K562 (cell line): ENCODE measurements at regions not wholly inside any gene's neighbourhood (a gene's known extent, or its start where the extent isn't known, plus 50 kb on each side); places are given as distances from the start of the nearest gene placed in this dataset.

Experiments used
- ATAC-seq: fragments of 200-7000 bp; cut with Tn5 transposase; 3 replicates; pipeline ENCODE4 v1.9.1; 2020; ENCODE audit warnings: moderate library complexity
- BruUV-seq: library from RNA; stranded (reverse); fragments of 400-500 nt; replicated peaks from 2 replicates; lab custom pipeline; 2021; lab: Mats Ljungman, UMichigan
- CTCF ChIA-PET: fragments of 300-600 bp; formaldehyde crosslinking; extraction: SDS; loops from one replicate; lab custom pipeline; 2021; ENCODE audit warnings: low intra/inter-chr PET ratio; lab: Yijun Ruan, JAX
- POLR2A ChIA-PET: fragments of 300-600, 350-650 bp; sonication (Branson Sonifier 250); formaldehyde crosslinking; extraction: SDS; loops from one replicate; lab custom pipeline; 2021; ENCODE audit warnings: antibody characterized with exemption, inconsistent platforms; lab: Yijun Ruan, JAX
- DNase-seq, 4 experiments: peaks; one replicate each; pipeline versions ENCODE4 v3.0.0 to v3.0.0-alpha.2; 2011 to 2018; ENCODE audit warnings: low spot score in 3 of 4, mixed read lengths in 3 of 4; ENCODE audit errors: extremely low read depth in 1 of 4
- FAIRE-seq: peaks from 2 replicates; lab custom pipeline; 2011; peaks lifted over from hg19 to GRCh38; lab: Jason Lieb, UNC
- H2AFZ ChIP-seq: 2 replicates; pipeline ENCODE4 v1.6.0; 2011; ENCODE audit warnings: low read depth, low read length, control low read depth, inconsistent platforms
- H3K27ac ChIP-seq: fragments of 200-600 bp; 3 replicates; pipeline ENCODE4 v1.8.0; 2011; ENCODE audit warnings: low read depth, mild to moderate bottlenecking, control low read depth, inconsistent platforms, low read length, moderate library complexity, mixed read lengths; ENCODE audit errors: extremely low read depth
- H3K27me3 ChIP-seq, 2 experiments: fragments of 300-600 bp in 1 of 2; 2 replicates in 1 of 2; 3 replicates in 1 of 2; pipeline versions ENCODE4 v1.6.0 to v1.8.0; 2011; ENCODE audit warnings: inconsistent platforms in 2 of 2, low read length in 2 of 2, mild to moderate bottlenecking in 1 of 2, mixed read lengths in 1 of 2, moderate library complexity in 1 of 2; ENCODE audit not compliant: control insufficient read depth in 2 of 2, insufficient read depth in 2 of 2
- H3K36me3 ChIP-seq: fragments of 300-600 bp; 3 replicates; pipeline ENCODE4 v1.8.0; 2011; ENCODE audit warnings: mild to moderate bottlenecking, low read length, inconsistent platforms; ENCODE audit not compliant: control insufficient read depth, insufficient read depth
- H3K4me1 ChIP-seq, 2 experiments: fragments of 200-600 bp in 1 of 2; replicated peaks in 1 of 2; 2 replicates in 1 of 2; 3 replicates in 1 of 2; pipeline versions ENCODE4 v1.5.1 to v1.8.0; 2011; ENCODE audit warnings: inconsistent platforms in 2 of 2, low read length in 2 of 2, mild to moderate bottlenecking in 1 of 2, mixed read lengths in 1 of 2, moderate library complexity in 1 of 2; ENCODE audit not compliant: control insufficient read depth in 2 of 2, insufficient read depth in 2 of 2
- H3K4me2 ChIP-seq: 2 replicates; pipeline ENCODE4 v1.6.1; 2011; ENCODE audit warnings: low read length, control low read depth, inconsistent platforms, mixed read lengths; ENCODE audit not compliant: insufficient read depth
- H3K4me3 ChIP-seq: fragments of 200-600 bp; sonication (generic), shearing (Covaris generic); 2 replicates; pipeline ENCODE4 v1.5.1; 2016; ENCODE audit warnings: control low read depth, inconsistent platforms
- H3K79me2 ChIP-seq: fragments of 200-600 bp; 3 replicates; pipeline ENCODE4 v1.8.0; 2011; ENCODE audit warnings: low read length, inconsistent platforms; ENCODE audit not compliant: control insufficient read depth, insufficient read depth
- H3K9ac ChIP-seq, 2 experiments: 2 replicates each; pipeline versions ENCODE4 v1.6.0 to v1.6.1; 2011; ENCODE audit warnings: low read depth in 2 of 2, low read length in 2 of 2, control low read depth in 1 of 2, inconsistent platforms in 1 of 2, mild to moderate bottlenecking in 1 of 2, mixed read lengths in 1 of 2; ENCODE audit not compliant: insufficient read depth in 1 of 2
- H3K9me1 ChIP-seq: one replicate; pipeline ENCODE4 v1.6.0; 2011; ENCODE audit warnings: inconsistent platforms, mild to moderate bottlenecking, low read length, moderate library complexity; ENCODE audit not compliant: control insufficient read depth, insufficient read depth
- H3K9me3 ChIP-seq: replicated peaks from 2 replicates; pipeline ENCODE4 v1.5.1; 2011; ENCODE audit warnings: low read depth, low read length, inconsistent platforms; ENCODE audit not compliant: control insufficient read depth, insufficient read depth
- H4K20me1 ChIP-seq: replicated peaks from 2 replicates; pipeline ENCODE4 v1.6.1; 2011; ENCODE audit warnings: low read length, inconsistent platforms, mixed read lengths; ENCODE audit not compliant: control insufficient read depth, insufficient read depth
- BCOR ChIP-seq: fragments of 450-650 bp; IDR thresholded peaks from 2 replicates; pipeline ENCODE4 v1.6.1; 2016
- NR2F6 ChIP-seq: fragments of 450-650 bp; formaldehyde crosslinking; IDR thresholded peaks from 2 replicates; pipeline ENCODE4 v1.4.0; 2020; ENCODE audit warnings: mild to moderate bottlenecking
- ZNF778 ChIP-seq: fragments of 450-650 bp; formaldehyde crosslinking; IDR thresholded peaks from 2 replicates; pipeline ENCODE4 v1.4.0; 2020; ENCODE audit warnings: mild to moderate bottlenecking, moderate library complexity
- WGBS: fragments of 100-300 bp; shearing (Covaris generic); methylation state at CpG from one replicate; pipeline ENCODE4 v1.1.6; 2016; ENCODE audit warnings: low coverage, mixed read lengths; ENCODE audit not compliant: insufficient coverage; ENCODE audit errors: missing lambda C conversion rate; 5-methylcytosine and 5-hydroxymethylcytosine counted together
- in situ Hi-C: fragments of 300-500 bp; cut with MboI; formaldehyde crosslinking; loops from 4 replicates; pipeline ENCODE4 v1.15.0; 2018; ENCODE audit warnings: inconsistent platforms, mixed read lengths
- intact Hi-C: fragments of 100-400 bp; cut with micrococcal nuclease; formaldehyde crosslinking; loops from 2 replicates; pipeline ENCODE4 v1.14.2; 2022
- TF ChIP-seq, protein P1 (sequence below): fragments of 450-650 bp; formaldehyde crosslinking; IDR thresholded peaks from 2 replicates; pipeline ENCODE4 v1.4.0; 2020; ENCODE audit warnings: mild to moderate bottlenecking, mixed read lengths
- TF ChIP-seq, protein P2 (sequence below): IDR thresholded peaks from 2 replicates; pipeline ENCODE4 v1.6.1; 2012; ENCODE audit warnings: low read depth, low read length, improper control_type of control experiment, borderline replicate concordance
- TF ChIP-seq, protein P3 (sequence below): fragments of 250-450 bp; sonication (Bioruptor Pico); IDR thresholded peaks from 2 replicates; pipeline ENCODE4 v1.9.0; 2021; ENCODE audit warnings: mild to moderate bottlenecking, inconsistent platforms
- TF ChIP-seq, protein P4 (sequence below): fragments of 250-450 bp; sonication (Bioruptor Pico); IDR thresholded peaks from 2 replicates; pipeline ENCODE4 v1.5.1; 2021; ENCODE audit warnings: mild to moderate bottlenecking
- TF ChIP-seq, protein P5 (sequence below): sonication (generic); formaldehyde crosslinking; IDR thresholded peaks from 2 replicates; pipeline ENCODE4 v1.8.0; 2023; ENCODE audit warnings: mild to moderate bottlenecking, missing genetic modification reagents

DNA sequence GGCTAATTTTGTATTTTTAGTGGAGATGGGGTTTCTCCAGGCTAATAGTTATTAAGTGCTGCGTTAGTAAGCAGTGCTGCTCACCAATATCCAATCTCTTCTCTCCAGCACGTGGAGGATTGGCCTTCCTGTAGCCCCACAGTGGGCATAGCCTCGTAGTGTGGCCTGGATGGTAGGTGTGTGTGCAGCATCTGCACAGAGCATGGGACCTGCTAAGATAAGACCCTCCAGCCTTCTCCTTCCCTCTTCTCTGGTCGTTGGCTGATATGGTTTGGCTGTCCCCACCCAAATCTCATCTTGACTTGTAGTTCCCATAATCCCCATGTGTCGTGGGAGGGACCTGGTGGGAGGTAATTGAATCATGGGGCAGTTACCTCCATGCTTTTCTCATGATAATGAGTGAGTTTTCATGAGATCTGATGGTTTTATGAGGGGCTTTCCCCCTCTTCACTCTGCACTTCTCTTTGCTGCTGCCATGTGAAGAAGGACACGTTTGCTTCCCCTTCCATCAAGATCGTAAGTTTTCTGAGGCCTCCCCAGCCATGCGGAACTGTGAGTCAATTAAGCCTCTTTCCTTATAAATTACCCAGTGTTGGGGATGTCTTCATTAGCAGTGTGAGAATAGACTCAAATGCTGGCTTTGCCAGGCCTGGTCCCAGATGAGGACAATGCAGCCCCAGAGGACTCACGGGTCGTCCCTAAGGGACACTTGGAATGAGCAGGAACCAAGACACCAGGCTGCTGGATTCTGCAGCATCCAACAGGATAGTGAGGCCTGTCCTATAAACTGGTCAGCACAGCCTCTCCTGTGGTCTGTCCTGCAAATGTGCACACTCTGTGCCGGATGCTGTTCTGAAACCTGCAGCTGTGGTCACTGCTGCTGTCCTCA lies 63.4 kb upstream of the AFDN start:
- H3K36me3 ChIP-seq, result no peaks in the 10 kb centered on the region
- WGBS, result 7% methylated on average over 11 of the region's 11 CpGs
- in situ Hi-C loops (no loop called here), intact Hi-C loops (no loop called here)
- DNase-seq (no peak), FAIRE-seq (no peak), ATAC-seq (no peak)
- H3K4me1 ChIP-seq, result 0 out of 5 replicates have a peak, but pooled peaks cover 0 to 4% of the 10 kb centered on the region in 2 experiments
- H3K9me1 ChIP-seq, result peaks cover 5% of the 10 kb centered on the region
- H4K20me1 ChIP-seq, result peaks cover 15% of the 10 kb centered on the region
- no peak overlapping the region for H3K4me3 ChIP-seq
- H3K4me2 ChIP-seq, result no peak overlapping the region
- no peak overlapping the region for H3K27ac ChIP-seq
- H3K27me3 ChIP-seq, result peaks cover 85 to 97% of the 10 kb centered on the region in 2 experiments
- ChIA-PET CTCF (no interaction called here), POLR2A (no interaction called here)
- no TSS peak for BruUV-seq
- no peaks in the 10 kb centered on the region for H3K9me3 ChIP-seq
- H2AFZ ChIP-seq, result no peak overlapping the region
- H3K9ac ChIP-seq, result no peak overlapping the region
- H3K79me2 ChIP-seq, result no peaks in the 10 kb centered on the region
- TF ChIP-seq, protein P1, sequence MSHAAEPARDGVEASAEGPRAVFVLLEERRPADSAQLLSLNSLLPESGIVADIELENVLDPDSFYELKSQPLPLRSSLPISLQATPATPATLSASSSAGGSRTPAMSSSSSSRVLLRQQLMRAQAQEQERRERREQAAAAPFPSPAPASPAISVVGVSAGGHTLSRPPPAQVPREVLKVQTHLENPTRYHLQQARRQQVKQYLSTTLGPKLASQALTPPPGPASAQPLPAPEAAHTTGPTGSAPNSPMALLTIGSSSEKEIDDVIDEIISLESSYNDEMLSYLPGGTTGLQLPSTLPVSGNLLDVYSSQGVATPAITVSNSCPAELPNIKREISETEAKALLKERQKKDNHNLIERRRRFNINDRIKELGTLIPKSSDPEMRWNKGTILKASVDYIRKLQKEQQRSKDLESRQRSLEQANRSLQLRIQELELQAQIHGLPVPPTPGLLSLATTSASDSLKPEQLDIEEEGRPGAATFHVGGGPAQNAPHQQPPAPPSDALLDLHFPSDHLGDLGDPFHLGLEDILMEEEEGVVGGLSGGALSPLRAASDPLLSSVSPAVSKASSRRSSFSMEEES (CRISPR knock-in tag), result no peak
- TF ChIP-seq, protein P2, sequence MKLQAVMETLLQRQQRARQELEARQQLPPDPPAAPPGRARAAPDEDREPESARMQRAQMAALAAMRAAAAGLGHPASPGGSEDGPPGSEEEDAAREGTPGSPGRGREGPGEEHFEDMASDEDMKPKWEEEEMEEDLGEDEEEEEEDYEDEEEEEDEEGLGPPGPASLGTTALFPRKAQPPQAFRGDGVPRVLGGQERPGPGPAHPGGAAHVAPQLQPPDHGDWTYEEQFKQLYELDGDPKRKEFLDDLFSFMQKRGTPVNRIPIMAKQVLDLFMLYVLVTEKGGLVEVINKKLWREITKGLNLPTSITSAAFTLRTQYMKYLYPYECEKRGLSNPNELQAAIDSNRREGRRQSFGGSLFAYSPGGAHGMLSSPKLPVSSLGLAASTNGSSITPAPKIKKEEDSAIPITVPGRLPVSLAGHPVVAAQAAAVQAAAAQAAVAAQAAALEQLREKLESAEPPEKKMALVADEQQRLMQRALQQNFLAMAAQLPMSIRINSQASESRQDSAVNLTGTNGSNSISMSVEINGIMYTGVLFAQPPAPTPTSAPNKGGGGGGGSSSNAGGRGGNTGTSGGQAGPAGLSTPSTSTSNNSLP, result no peak
- TF ChIP-seq BCOR (no peak), ZNF778 (CRISPR knock-in tag) (no peak), NR2F6 (CRISPR knock-in tag) (no peak)
- TF ChIP-seq, protein P3, sequence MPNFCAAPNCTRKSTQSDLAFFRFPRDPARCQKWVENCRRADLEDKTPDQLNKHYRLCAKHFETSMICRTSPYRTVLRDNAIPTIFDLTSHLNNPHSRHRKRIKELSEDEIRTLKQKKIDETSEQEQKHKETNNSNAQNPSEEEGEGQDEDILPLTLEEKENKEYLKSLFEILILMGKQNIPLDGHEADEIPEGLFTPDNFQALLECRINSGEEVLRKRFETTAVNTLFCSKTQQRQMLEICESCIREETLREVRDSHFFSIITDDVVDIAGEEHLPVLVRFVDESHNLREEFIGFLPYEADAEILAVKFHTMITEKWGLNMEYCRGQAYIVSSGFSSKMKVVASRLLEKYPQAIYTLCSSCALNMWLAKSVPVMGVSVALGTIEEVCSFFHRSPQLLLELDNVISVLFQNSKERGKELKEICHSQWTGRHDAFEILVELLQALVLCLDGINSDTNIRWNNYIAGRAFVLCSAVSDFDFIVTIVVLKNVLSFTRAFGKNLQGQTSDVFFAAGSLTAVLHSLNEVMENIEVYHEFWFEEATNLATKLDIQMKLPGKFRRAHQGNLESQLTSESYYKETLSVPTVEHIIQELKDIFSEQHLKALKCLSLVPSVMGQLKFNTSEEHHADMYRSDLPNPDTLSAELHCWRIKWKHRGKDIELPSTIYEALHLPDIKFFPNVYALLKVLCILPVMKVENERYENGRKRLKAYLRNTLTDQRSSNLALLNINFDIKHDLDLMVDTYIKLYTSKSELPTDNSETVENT, result no peak
- TF ChIP-seq, protein P4, sequence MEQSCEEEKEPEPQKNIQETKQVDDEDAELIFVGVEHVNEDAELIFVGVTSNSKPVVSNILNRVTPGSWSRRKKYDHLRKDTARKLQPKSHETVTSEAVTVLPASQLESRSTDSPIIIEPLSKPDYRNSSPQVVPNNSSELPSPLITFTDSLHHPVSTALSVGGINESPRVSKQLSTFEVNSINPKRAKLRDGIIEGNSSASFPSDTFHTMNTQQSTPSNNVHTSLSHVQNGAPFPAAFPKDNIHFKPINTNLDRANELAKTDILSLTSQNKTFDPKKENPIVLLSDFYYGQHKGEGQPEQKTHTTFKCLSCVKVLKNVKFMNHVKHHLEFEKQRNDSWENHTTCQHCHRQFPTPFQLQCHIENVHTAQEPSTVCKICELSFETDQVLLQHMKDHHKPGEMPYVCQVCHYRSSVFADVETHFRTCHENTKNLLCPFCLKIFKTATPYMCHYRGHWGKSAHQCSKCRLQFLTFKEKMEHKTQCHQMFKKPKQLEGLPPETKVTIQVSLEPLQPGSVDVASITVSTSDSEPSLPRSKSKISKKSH, result no peak
- TF ChIP-seq, protein P5, sequence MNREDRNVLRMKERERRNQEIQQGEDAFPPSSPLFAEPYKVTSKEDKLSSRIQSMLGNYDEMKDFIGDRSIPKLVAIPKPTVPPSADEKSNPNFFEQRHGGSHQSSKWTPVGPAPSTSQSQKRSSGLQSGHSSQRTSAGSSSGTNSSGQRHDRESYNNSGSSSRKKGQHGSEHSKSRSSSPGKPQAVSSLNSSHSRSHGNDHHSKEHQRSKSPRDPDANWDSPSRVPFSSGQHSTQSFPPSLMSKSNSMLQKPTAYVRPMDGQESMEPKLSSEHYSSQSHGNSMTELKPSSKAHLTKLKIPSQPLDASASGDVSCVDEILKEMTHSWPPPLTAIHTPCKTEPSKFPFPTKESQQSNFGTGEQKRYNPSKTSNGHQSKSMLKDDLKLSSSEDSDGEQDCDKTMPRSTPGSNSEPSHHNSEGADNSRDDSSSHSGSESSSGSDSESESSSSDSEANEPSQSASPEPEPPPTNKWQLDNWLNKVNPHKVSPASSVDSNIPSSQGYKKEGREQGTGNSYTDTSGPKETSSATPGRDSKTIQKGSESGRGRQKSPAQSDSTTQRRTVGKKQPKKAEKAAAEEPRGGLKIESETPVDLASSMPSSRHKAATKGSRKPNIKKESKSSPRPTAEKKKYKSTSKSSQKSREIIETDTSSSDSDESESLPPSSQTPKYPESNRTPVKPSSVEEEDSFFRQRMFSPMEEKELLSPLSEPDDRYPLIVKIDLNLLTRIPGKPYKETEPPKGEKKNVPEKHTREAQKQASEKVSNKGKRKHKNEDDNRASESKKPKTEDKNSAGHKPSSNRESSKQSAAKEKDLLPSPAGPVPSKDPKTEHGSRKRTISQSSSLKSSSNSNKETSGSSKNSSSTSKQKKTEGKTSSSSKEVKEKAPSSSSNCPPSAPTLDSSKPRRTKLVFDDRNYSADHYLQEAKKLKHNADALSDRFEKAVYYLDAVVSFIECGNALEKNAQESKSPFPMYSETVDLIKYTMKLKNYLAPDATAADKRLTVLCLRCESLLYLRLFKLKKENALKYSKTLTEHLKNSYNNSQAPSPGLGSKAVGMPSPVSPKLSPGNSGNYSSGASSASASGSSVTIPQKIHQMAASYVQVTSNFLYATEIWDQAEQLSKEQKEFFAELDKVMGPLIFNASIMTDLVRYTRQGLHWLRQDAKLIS (CRISPR knock-in tag), result no peak
